Gastrocnemius medialis (tissue), 4 donors: ENCODE measurements at regions not wholly inside any gene's neighbourhood (a gene's known extent, or its start where the extent isn't known, plus 50 kb on each side); places are given as distances from the start of the nearest gene placed in this dataset.

Source experiments
- ATAC-seq, 2 donors: fragments of 150-250 bp; one replicate each; pipeline ENCODE4 v1.9.1; 2016
- DNase-seq, 2 donors: peaks; one replicate each; pipeline ENCODE4 v3.0.0-alpha.2; 2019
- H3K27ac ChIP-seq, 4 donors: fragments of 200-600 bp; sonication (generic); 1 replicate in 1 of 4; 2 replicates in 3 of 4; pipeline ENCODE4 v1.5.1; 2016 to 2018; ENCODE audit warnings: mild to moderate bottlenecking in 2 of 4, moderate library complexity in 1 of 4
- H3K27me3 ChIP-seq, 3 donors: fragments of 200-600 bp; sonication (generic) in 2 of 3; 1 replicate in 1 of 3; 2 replicates in 2 of 3; pipeline versions ENCODE4 v1.5.1 to v1.6.0; 2016 to 2019; ENCODE audit warnings: mild to moderate bottlenecking in 1 of 3, moderate library complexity in 1 of 3
- H3K36me3 ChIP-seq, 2 donors: fragments of 200-600 bp; sonication (generic) in 1 of 2; one replicate each; pipeline ENCODE4 v1.5.1; 2017 to 2018
- H3K4me1 ChIP-seq, 2 donors: fragments of 200-600 bp; sonication (generic) in 1 of 2; one replicate each; pipeline ENCODE4 v1.5.1; 2016 to 2017; ENCODE audit warnings: mild to moderate bottlenecking in 2 of 2
- H3K4me3 ChIP-seq, 4 donors: fragments of 200-600 bp; sonication (generic) in 3 of 4; 1 replicate in 1 of 4; 2 replicates in 3 of 4; pipeline ENCODE4 v1.5.1; 2016 to 2019; ENCODE audit warnings: mild to moderate bottlenecking in 2 of 4
- H3K9me3 ChIP-seq, 3 donors: fragments of 200-600 bp; sonication (generic) in 2 of 3; 1 replicate in 1 of 3; 2 replicates in 2 of 3; pipeline ENCODE4 v1.5.1; 2016 to 2019
- POLR2A ChIP-seq, 2 donors: fragments of 450-650 bp; IDR thresholded peaks; one replicate each; pipeline ENCODE4 v1.6.1; 2017; ENCODE audit warnings: antibody characterized with exemption in 2 of 2, mild to moderate bottlenecking in 2 of 2, moderate library complexity in 2 of 2
- in situ Hi-C, 4 donors: fragments of 200-750 bp; cut with MboI; loops; one replicate each; pipeline versions ENCODE4 v1.15.0 to v1.8.0; 2017; ENCODE audit warnings: low sequenced_read_pairs in 4 of 4
- intact Hi-C: fragments of 100-400 bp; cut with DNase I; formaldehyde crosslinking; loops from one replicate; pipeline ENCODE4 v1.15.1; 2023; ENCODE audit warnings: low total_unique reads
- TF ChIP-seq, protein P1 (sequence below), 5 experiments: fragments of 450-650 bp in 3 of 5; fragments of 200-600 bp in 2 of 5; sonication (generic) in 2 of 5; IDR thresholded peaks in 4 of 5; conservative IDR thresholded peaks in 1 of 5; 1 replicate in 4 of 5; 2 replicates in 1 of 5; pipeline ENCODE4 v1.5.1; 2016 to 2019; ENCODE audit warnings: antibody characterized with exemption in 5 of 5, mild to moderate bottlenecking in 3 of 5, moderate library complexity in 3 of 5

DNA sequence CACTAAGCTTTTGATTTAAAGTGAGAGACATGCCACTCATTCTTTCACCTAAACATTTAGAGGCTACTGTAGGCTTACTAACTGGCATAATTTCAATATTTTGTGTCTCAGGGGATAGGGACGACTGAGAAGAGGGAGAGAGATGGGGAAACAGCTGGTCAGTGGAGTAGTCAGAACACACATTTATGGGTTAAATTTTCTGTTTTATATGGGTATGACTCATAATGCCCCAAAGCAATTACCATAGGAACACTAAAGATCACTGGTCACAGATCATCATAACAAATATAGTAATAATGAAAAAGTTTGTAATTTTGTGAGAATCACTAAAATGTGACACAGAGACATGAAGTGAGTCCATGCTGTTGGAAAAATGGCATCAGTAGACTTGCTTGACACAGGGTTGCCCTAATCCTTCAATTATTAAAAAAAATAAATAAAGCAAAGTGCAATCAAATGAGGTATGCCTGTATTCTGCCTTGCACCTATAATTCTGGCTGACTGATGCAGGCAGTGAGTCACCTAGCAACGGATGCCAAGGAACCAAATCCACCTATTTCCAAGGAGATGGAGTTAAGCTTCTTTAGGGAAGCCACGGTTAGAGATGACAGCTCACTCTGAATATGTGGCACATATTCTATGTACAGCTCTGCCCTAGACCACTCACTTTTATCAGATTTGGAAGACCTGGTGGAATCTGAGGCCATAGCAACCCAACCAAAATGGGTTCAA is 166.1 kb downstream of the MARCHF11 start:
- Histone ChIP-seq H3K27ac (no peak overlapping the region), H3K4me1 (no peaks in the 10 kb centered on the region), H3K4me3 (no peak overlapping the region), H3K36me3 (no peaks in the 10 kb centered on the region), H3K9me3 (no peaks in the 10 kb centered on the region), H3K27me3 (no peaks in the 10 kb centered on the region)
- intact Hi-C loops = no loop called here
- no peak for DNase-seq
- no peak for TF ChIP-seq POLR2A (IDR thresholded peaks at IDR 0.05)
- TF ChIP-seq, protein P1, sequence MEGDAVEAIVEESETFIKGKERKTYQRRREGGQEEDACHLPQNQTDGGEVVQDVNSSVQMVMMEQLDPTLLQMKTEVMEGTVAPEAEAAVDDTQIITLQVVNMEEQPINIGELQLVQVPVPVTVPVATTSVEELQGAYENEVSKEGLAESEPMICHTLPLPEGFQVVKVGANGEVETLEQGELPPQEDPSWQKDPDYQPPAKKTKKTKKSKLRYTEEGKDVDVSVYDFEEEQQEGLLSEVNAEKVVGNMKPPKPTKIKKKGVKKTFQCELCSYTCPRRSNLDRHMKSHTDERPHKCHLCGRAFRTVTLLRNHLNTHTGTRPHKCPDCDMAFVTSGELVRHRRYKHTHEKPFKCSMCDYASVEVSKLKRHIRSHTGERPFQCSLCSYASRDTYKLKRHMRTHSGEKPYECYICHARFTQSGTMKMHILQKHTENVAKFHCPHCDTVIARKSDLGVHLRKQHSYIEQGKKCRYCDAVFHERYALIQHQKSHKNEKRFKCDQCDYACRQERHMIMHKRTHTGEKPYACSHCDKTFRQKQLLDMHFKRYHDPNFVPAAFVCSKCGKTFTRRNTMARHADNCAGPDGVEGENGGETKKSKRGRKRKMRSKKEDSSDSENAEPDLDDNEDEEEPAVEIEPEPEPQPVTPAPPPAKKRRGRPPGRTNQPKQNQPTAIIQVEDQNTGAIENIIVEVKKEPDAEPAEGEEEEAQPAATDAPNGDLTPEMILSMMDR (IDR thresholded peaks at IDR 0.05 in 4 of 5, conservative IDR thresholded peaks at IDR 0.05 in 1 of 5) = no peak
- ATAC-seq = no peak
- in situ Hi-C loops = loop anchor here in 1 of 4 donors (25.0 kb wide), 1 partner anchor 926 kb away; no protein-coding TSS in a partner anchor

DNA sequence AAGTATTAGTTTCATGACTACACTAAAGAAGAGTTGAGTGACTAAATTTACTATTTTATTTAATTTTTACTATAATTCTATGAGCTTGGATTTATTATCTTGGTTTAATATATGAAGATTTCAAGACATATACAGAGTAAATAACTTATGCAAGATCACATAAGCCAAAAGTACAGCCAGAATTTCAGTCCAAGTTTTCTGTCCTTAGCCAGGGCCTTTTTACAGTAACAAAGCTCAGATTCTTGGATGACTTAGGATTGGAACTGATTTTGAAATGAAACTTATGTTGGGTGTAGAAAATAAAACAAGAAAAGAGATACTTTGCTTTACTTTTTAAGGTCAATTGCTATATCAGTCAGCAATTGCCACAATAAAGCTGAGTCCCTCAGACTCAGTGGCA is 170.3 kb downstream of the MARCHF11 start:
- H3K27ac ChIP-seq = no peak overlapping the region

DNA sequence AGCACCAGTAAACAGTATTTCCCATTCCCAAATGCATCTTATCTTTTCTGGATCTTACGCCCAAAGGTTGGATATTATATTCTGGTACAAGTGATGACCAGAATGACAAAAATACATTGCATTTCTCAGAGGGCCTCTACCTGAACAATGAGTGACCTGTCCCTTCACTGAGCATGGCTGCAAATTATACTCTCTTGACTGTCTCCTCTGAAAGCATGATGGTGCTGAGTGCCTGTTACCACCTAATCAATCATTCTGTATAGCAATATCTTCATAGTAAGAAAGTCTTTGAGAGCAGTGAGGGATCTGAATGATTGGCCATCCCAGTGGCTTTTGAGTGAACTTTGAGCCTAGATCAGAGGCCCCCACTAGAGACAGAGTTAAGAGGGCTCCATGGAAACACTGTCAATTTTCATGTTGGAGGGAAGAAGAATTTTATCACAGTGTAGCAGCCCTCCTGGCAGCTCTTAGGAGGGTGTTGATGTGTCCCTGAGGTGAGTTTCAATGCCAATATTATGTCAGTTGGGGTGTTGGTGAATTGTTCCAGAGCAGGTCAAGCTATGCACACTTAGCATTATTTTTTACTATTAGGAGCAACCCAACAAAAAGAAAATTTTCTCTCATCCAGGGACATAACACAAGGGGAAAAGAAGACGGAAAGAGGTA is 171.7 kb downstream of the MARCHF11 start:
- Histone ChIP-seq H3K27ac (no peak overlapping the region), H3K4me3 (no peak overlapping the region), H3K27me3 (no peaks in the 10 kb centered on the region), H3K36me3 (no peaks in the 10 kb centered on the region), H3K9me3 (no peaks in the 10 kb centered on the region), H3K4me1 (no peaks in the 10 kb centered on the region)
- in situ Hi-C loops = loop anchor here in 1 of 4 donors (25.0 kb wide), 1 partner anchor 921 kb away; no protein-coding TSS in a partner anchor
- no peak for ATAC-seq
- intact Hi-C loops = no loop called here
- DNase-seq = no peak
- TF ChIP-seq, protein P1 (IDR thresholded peaks at IDR 0.05 in 4 of 5, conservative IDR thresholded peaks at IDR 0.05 in 1 of 5) = no peak
- no peak for TF ChIP-seq POLR2A (IDR thresholded peaks at IDR 0.05)

More for the DNA sequence above, 170.3 kb downstream of the MARCHF11 start:
- no peaks in the 10 kb centered on the region for H3K9me3 ChIP-seq
- DNase-seq = no peak
- H3K4me3 ChIP-seq = no peak overlapping the region
- H3K4me1 ChIP-seq = no peaks in the 10 kb centered on the region
- TF ChIP-seq, protein P1 (IDR thresholded peaks at IDR 0.05 in 4 of 5, conservative IDR thresholded peaks at IDR 0.05 in 1 of 5) = no peak
- TF ChIP-seq POLR2A (IDR thresholded peaks at IDR 0.05) = no peak
- H3K36me3 ChIP-seq = no peaks in the 10 kb centered on the region
- no peaks in the 10 kb centered on the region for H3K27me3 ChIP-seq
- no peak for ATAC-seq
- intact Hi-C loops = no loop called here
- in situ Hi-C loops = loop anchor here in 1 of 4 donors (25.0 kb wide), 1 partner anchor 922 kb away; no protein-coding TSS in a partner anchor

DNA sequence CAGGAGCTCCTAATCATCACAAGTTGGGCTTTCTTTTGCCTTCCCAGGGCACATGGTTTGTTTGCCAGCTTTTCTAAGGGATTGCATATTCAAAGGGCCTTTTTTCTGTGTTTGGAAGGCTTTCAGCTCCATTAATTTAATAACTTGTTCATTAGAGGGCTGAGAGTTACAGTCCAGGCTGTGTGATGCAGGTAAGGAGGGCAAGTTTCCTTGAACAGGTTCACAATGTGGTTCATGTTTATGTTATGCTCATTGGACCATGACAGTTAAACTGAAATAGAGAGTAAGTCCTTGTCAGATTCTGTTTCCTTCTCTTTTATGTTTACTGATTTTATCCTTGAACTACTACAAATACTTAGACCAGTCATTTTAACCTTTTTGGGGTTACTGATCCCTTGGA is 174.4 kb downstream of the MARCHF11 start:
- no peak for DNase-seq
- TF ChIP-seq, protein P1 (IDR thresholded peaks at IDR 0.05 in 4 of 5, conservative IDR thresholded peaks at IDR 0.05 in 1 of 5) = no peak
- no peak for TF ChIP-seq POLR2A (IDR thresholded peaks at IDR 0.05)
- intact Hi-C loops = no loop called here
- H3K4me1 ChIP-seq = no peaks in the 10 kb centered on the region
- in situ Hi-C loops = loop anchor here in 1 of 4 donors (25.0 kb wide), 1 partner anchor 918 kb away; no protein-coding TSS in a partner anchor
- no peak for ATAC-seq
- no peaks in the 10 kb centered on the region for H3K27me3 ChIP-seq
- no peaks in the 10 kb centered on the region for H3K36me3 ChIP-seq
- no peak overlapping the region for H3K27ac ChIP-seq
- no peaks in the 10 kb centered on the region for H3K9me3 ChIP-seq
- no peak overlapping the region for H3K4me3 ChIP-seq
